GM12891 (cell line): ENCODE measurements at regions not wholly inside any gene's neighbourhood (a gene's known extent, or its start where the extent isn't known, plus 50 kb on each side); places are given as distances from the start of the nearest gene placed in this dataset.

Experiments
- PAX5 ChIP-seq: IDR thresholded peaks from 2 replicates; pipeline ENCODE4 v1.6.1; 2011; ENCODE audit warnings: low read length, moderate library complexity, mild to moderate bottlenecking; ENCODE audit not compliant: insufficient read depth, severe bottlenecking
- POLR2A ChIP-seq: IDR thresholded peaks from 2 replicates; pipeline ENCODE4 v1.6.1; 2011; ENCODE audit warnings: low read depth, low read length, control low read depth
- POLR2AphosphoS5 ChIP-seq: IDR thresholded peaks from 2 replicates; pipeline ENCODE4 v1.6.1; 2011; ENCODE audit warnings: low read depth, low read length, control low read depth
- POU2F2 ChIP-seq: IDR thresholded peaks from 2 replicates; pipeline ENCODE4 v1.6.1; 2011; ENCODE audit warnings: low read depth, mild to moderate bottlenecking, control low read depth, low read length, moderate library complexity
- SPI1 ChIP-seq: IDR thresholded peaks from 2 replicates; pipeline ENCODE4 v1.6.1; 2011; ENCODE audit warnings: low read depth, low read length, control low read depth
- TAF1 ChIP-seq: IDR thresholded peaks from 2 replicates; pipeline ENCODE4 v1.6.1; 2011; ENCODE audit warnings: low read depth, low read length, control low read depth

DNA sequence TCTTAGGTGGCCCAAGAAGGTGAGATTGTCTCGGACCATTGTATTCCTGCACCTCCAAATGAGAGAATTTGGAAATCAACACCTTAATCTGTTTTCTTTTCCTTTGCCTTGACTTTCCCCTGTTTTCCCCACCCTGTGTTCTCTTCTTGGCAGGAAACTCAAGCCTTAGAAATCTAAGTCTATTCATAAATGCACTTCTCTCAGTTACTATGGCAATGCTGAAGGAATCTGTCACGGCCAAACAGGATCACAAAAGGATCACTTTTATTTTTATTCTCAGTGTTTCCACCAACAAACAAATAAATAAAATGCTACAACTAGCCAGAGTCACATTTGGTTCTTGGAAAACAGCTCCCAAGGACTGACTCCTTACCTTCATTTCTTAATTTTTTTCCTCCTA is 270.5 kb downstream of the BCAT1 start:
- no peak for TF ChIP-seq TAF1
- no peak for TF ChIP-seq POLR2AphosphoS5
- TF ChIP-seq POLR2A: no peak
- no peak for TF ChIP-seq SPI1
- TF ChIP-seq POU2F2: no peak
- TF ChIP-seq PAX5: no peak
